ENCODE measurements at regions not wholly inside any gene's neighbourhood (a gene's known extent, or its start where the extent isn't known, plus 50 kb on each side); places are given as distances from the start of the nearest gene placed in this dataset.

GRCh38 chr3:59609657-59610348 is 560.0 kb upstream of the CFAP20DC start:
- ChIA-PET CTCF (no interaction called here), POLR2A (no interaction called here)
- Histone ChIP-seq H3K4me3 (ENCODE audit: low read depth, low read length) (no peak overlapping the region), H3K27ac (ENCODE audit: low read depth, low read length) (no peak overlapping the region), H3K9me3 (ENCODE audit: control insufficient read depth, insufficient read depth, low read length) (peaks cover 3% of the 10 kb centered on the region; the same call in 1 of the 2 replicates), H3K27me3 (ENCODE audit: control insufficient read depth, insufficient read depth, low read length) (peaks cover 2% of the 10 kb centered on the region)
- TF ChIP-seq CTCF (IDR thresholded peaks at IDR 0.05; ENCODE audit: low read depth, low read length) = no peak
- no peak for DNase-seq (ENCODE audit: low read depth, low spot score)

GRCh38 chr3:59608356-59608755 is 558.5 kb upstream of the CFAP20DC start:
- TF ChIP-seq CTCF (IDR thresholded peaks at IDR 0.05; ENCODE audit: low read depth, low read length) = no peak
- CTCF ChIA-PET = interaction anchor here (0.9 to 1.8 kb wide), 3 partner anchors 32 to 249 kb away, joined by 3 to 11 read pairs (median 6); no protein-coding TSS in a partner anchor
- no peak overlapping the region for H3K4me3 ChIP-seq (ENCODE audit: low read depth, low read length)
- POLR2A ChIA-PET = no interaction called here
- H3K9me3 ChIP-seq (ENCODE audit: control insufficient read depth, insufficient read depth, low read length) = no peaks in the 10 kb centered on the region
- no peak for DNase-seq (ENCODE audit: low read depth, low spot score)
- H3K27me3 ChIP-seq (ENCODE audit: control insufficient read depth, insufficient read depth, low read length) = peaks cover 2% of the 10 kb centered on the region
- H3K27ac ChIP-seq (ENCODE audit: low read depth, low read length) = no peak overlapping the region

- Histone ChIP-seq H3K27me3 (ENCODE audit: control insufficient read depth, insufficient read depth, low read length) (peaks cover 2% of the 10 kb centered on the region), H3K9me3 (ENCODE audit: control insufficient read depth, insufficient read depth, low read length) (no peaks in the 10 kb centered on the region), H3K4me3 (ENCODE audit: low read depth, low read length) (no peak overlapping the region), H3K27ac (ENCODE audit: low read depth, low read length) (no peak overlapping the region)
- no peak for DNase-seq (ENCODE audit: low read depth, low spot score)
- peak; percentile 17; the same call in 1 of the 2 replicates for TF ChIP-seq CTCF (IDR thresholded peaks at IDR 0.05; ENCODE audit: low read depth, low read length)
- POLR2A ChIA-PET = no interaction called here
- CTCF ChIA-PET = interaction anchor here (1.3 to 1.8 kb wide), 3 partner anchors 32 to 249 kb away, joined by 5 to 11 read pairs (median 6); no protein-coding TSS in a partner anchor
Observed at GRCh38 chr3:59607656-59608055, 557.8 kb upstream of the CFAP20DC start.

- no peak for TF ChIP-seq CTCF (IDR thresholded peaks at IDR 0.05; ENCODE audit: low read depth, low read length)
- Histone ChIP-seq H3K9me3 (ENCODE audit: control insufficient read depth, insufficient read depth, low read length) (no peaks in the 10 kb centered on the region), H3K27me3 (ENCODE audit: control insufficient read depth, insufficient read depth, low read length) (peaks cover 2% of the 10 kb centered on the region), H3K27ac (ENCODE audit: low read depth, low read length) (no peak overlapping the region), H3K4me3 (ENCODE audit: low read depth, low read length) (no peak overlapping the region)
- POLR2A ChIA-PET = no interaction called here
- no peak for DNase-seq (ENCODE audit: low read depth, low spot score)
- CTCF ChIA-PET = interaction anchor here (1.2 to 1.3 kb wide), 2 partner anchors 32 to 242 kb away, joined by 4 to 5 read pairs; no protein-coding TSS in a partner anchor
Observed at GRCh38 chr3:59606638-59607266, 556.9 kb upstream of the CFAP20DC start.

- CTCF ChIA-PET = interaction anchor here (1.2 to 1.3 kb wide), 2 partner anchors 31 to 242 kb away, joined by 4 to 5 read pairs; no protein-coding TSS in a partner anchor
Observed at GRCh38 chr3:59605944-59606534, 556.2 kb upstream of the CFAP20DC start.

More at GRCh38 chr3:59605944-59606534, 556.2 kb upstream of the CFAP20DC start:
- POLR2A ChIA-PET = no interaction called here
- Histone ChIP-seq H3K9me3 (ENCODE audit: control insufficient read depth, insufficient read depth, low read length) (no peaks in the 10 kb centered on the region), H3K4me3 (ENCODE audit: low read depth, low read length) (no peak overlapping the region), H3K27me3 (ENCODE audit: control insufficient read depth, insufficient read depth, low read length) (peaks cover 2% of the 10 kb centered on the region), H3K27ac (ENCODE audit: low read depth, low read length) (no peak overlapping the region)
- DNase-seq (ENCODE audit: low read depth, low spot score) = no peak
- TF ChIP-seq CTCF (IDR thresholded peaks at IDR 0.05; ENCODE audit: low read depth, low read length) = no peak
